Dendritic cell treated with granulocyte-macrophage colony-stimulating factor and Interleukin-4, amounts not matched to agents 40 ng/mL and 50 ng/mL, for 4 days (primary cell): ENCODE measurements at regions not wholly inside any gene's neighbourhood (a gene's known extent, or its start where the extent isn't known, plus 50 kb on each side); places are given as distances from the start of the nearest gene placed in this dataset.

ENCODE experiments used
- H3K27ac Mint-ChIP-seq: one replicate; pipeline ENCODE4 v1.8.0; 2022; ENCODE audit warnings: mild to moderate bottlenecking, mixed read lengths
- H3K27me3 Mint-ChIP-seq: one replicate; pipeline ENCODE4 v1.8.0; 2022; ENCODE audit warnings: mild to moderate bottlenecking, mixed read lengths
- H3K36me3 Mint-ChIP-seq: one replicate; pipeline ENCODE4 v1.8.0; 2022; ENCODE audit warnings: low read depth, mixed read lengths
- H3K4me1 Mint-ChIP-seq: one replicate; pipeline ENCODE4 v1.8.0; 2022; ENCODE audit warnings: low read depth, mixed read lengths
- H3K4me3 Mint-ChIP-seq: one replicate; pipeline ENCODE4 v1.8.0; 2022; ENCODE audit warnings: mild to moderate bottlenecking, moderate library complexity, mixed read lengths
- H3K9me3 Mint-ChIP-seq: one replicate; pipeline ENCODE4 v1.8.0; 2022; ENCODE audit warnings: mixed read lengths
- intact Hi-C: fragments of 100-400 bp; cut with micrococcal nuclease; formaldehyde crosslinking; loops from one replicate; pipeline ENCODE4 v1.15.0; 2022

- Mint-ChIP-seq H3K9me3 (peaks cover 6% of the 10 kb centered on the region), H3K36me3 (no peaks in the 10 kb centered on the region), H3K27ac (no peak overlapping the region), H3K27me3 (no peaks in the 10 kb centered on the region), H3K4me1 (peaks cover 5% of the 10 kb centered on the region), H3K4me3 (no peak overlapping the region)
- intact Hi-C loops, result no loop called here
Observed at GRCh38 chr9:108722396-108722795, 133.4 kb downstream of the ACTL7B start.

GRCh38 chr9:108720191-108720642 lies 135.6 kb downstream of the ACTL7B start:
- H3K4me1 Mint-ChIP-seq, result no peaks in the 10 kb centered on the region
- intact Hi-C loops, result no loop called here
- no peak overlapping the region for H3K27ac Mint-ChIP-seq
- no peaks in the 10 kb centered on the region for H3K36me3 Mint-ChIP-seq
- H3K27me3 Mint-ChIP-seq, result no peaks in the 10 kb centered on the region
- H3K9me3 Mint-ChIP-seq, result peaks cover 26% of the 10 kb centered on the region
- no peak overlapping the region for H3K4me3 Mint-ChIP-seq

GRCh38 chr9:108710424-108710823 lies 145.4 kb downstream of the ACTL7B start:
- Mint-ChIP-seq H3K9me3 (peaks cover 10% of the 10 kb centered on the region), H3K36me3 (no peaks in the 10 kb centered on the region), H3K27ac (no peak overlapping the region), H3K4me3 (no peak overlapping the region), H3K4me1 (peaks cover 6% of the 10 kb centered on the region), H3K27me3 (no peaks in the 10 kb centered on the region)
- intact Hi-C loops, result no loop called here

GRCh38 chr9:108709997-108710396 lies 145.8 kb downstream of the ACTL7B start:
- Mint-ChIP-seq H3K27ac (no peak overlapping the region), H3K9me3 (peaks cover 9% of the 10 kb centered on the region), H3K36me3 (no peaks in the 10 kb centered on the region), H3K4me3 (no peak overlapping the region), H3K4me1 (peaks cover 6% of the 10 kb centered on the region), H3K27me3 (no peaks in the 10 kb centered on the region)
- intact Hi-C loops, result no loop called here

GRCh38 chr9:108709126-108709525 lies 146.7 kb downstream of the ACTL7B start:
- H3K36me3 Mint-ChIP-seq, result no peaks in the 10 kb centered on the region
- intact Hi-C loops, result no loop called here
- H3K27ac Mint-ChIP-seq, result no peak overlapping the region
- H3K4me3 Mint-ChIP-seq, result no peak overlapping the region
- H3K27me3 Mint-ChIP-seq, result no peaks in the 10 kb centered on the region
- H3K9me3 Mint-ChIP-seq, result peaks cover 9% of the 10 kb centered on the region
- peaks cover 6% of the 10 kb centered on the region for H3K4me1 Mint-ChIP-seq

GRCh38 chr9:108708448-108708847 lies 147.3 kb downstream of the ACTL7B start:
- intact Hi-C loops, result no loop called here
- peaks cover 6% of the 10 kb centered on the region for H3K4me1 Mint-ChIP-seq
- no peaks in the 10 kb centered on the region for H3K36me3 Mint-ChIP-seq
- no peak overlapping the region for H3K4me3 Mint-ChIP-seq
- H3K27ac Mint-ChIP-seq, result no peak overlapping the region
- H3K9me3 Mint-ChIP-seq, result peaks cover 7% of the 10 kb centered on the region
- no peaks in the 10 kb centered on the region for H3K27me3 Mint-ChIP-seq

GRCh38 chr9:108707120-108707519 lies 148.7 kb downstream of the ACTL7B start:
- H3K27me3 Mint-ChIP-seq, result no peaks in the 10 kb centered on the region
- intact Hi-C loops, result no loop called here
- no peaks in the 10 kb centered on the region for H3K36me3 Mint-ChIP-seq
- H3K9me3 Mint-ChIP-seq, result no peaks in the 10 kb centered on the region
- no peak overlapping the region for H3K27ac Mint-ChIP-seq
- H3K4me1 Mint-ChIP-seq, result peaks cover 6% of the 10 kb centered on the region
- no peak overlapping the region for H3K4me3 Mint-ChIP-seq

GRCh38 chr9:108704156-108704852 lies 151.5 kb downstream of the ACTL7B start:
- Mint-ChIP-seq H3K4me3 (no peak overlapping the region), H3K27me3 (no peaks in the 10 kb centered on the region), H3K9me3 (no peaks in the 10 kb centered on the region), H3K27ac (no peak overlapping the region), H3K36me3 (no peaks in the 10 kb centered on the region), H3K4me1 (peaks cover 6% of the 10 kb centered on the region)
- intact Hi-C loops, result no loop called here

- H3K4me3 Mint-ChIP-seq, result no peak overlapping the region
- intact Hi-C loops, result no loop called here
- H3K4me1 Mint-ChIP-seq, result peaks cover 12% of the 10 kb centered on the region
- H3K27me3 Mint-ChIP-seq, result no peaks in the 10 kb centered on the region
- peaks cover 7% of the 10 kb centered on the region for H3K9me3 Mint-ChIP-seq
- H3K27ac Mint-ChIP-seq, result no peak overlapping the region
- no peaks in the 10 kb centered on the region for H3K36me3 Mint-ChIP-seq
Observed at GRCh38 chr9:108703429-108703828, 152.4 kb downstream of the ACTL7B start.

GRCh38 chr9:108702681-108703080 lies 153.1 kb downstream of the ACTL7B start:
- Mint-ChIP-seq H3K9me3 (peaks cover 13% of the 10 kb centered on the region), H3K27me3 (no peaks in the 10 kb centered on the region), H3K36me3 (no peaks in the 10 kb centered on the region), H3K4me1 (peaks cover 11% of the 10 kb centered on the region), H3K27ac (no peak overlapping the region), H3K4me3 (no peak overlapping the region)
- intact Hi-C loops, result no loop called here

GRCh38 chr9:108698801-108699200 lies 157.0 kb downstream of the ACTL7B start:
- Mint-ChIP-seq H3K27ac (no peak overlapping the region), H3K4me1 (peaks cover 6% of the 10 kb centered on the region), H3K4me3 (no peak overlapping the region), H3K9me3 (peaks cover 34% of the 10 kb centered on the region), H3K27me3 (no peaks in the 10 kb centered on the region), H3K36me3 (no peaks in the 10 kb centered on the region)
- intact Hi-C loops, result no loop called here

- Mint-ChIP-seq H3K27me3 (no peaks in the 10 kb centered on the region), H3K36me3 (no peaks in the 10 kb centered on the region), H3K4me3 (no peak overlapping the region), H3K4me1 (peaks cover 6% of the 10 kb centered on the region), H3K27ac (no peak overlapping the region), H3K9me3 (peaks cover 34% of the 10 kb centered on the region)
- intact Hi-C loops, result no loop called here
Observed at GRCh38 chr9:108698231-108698630, 157.6 kb downstream of the ACTL7B start.

- no peak overlapping the region for H3K27ac Mint-ChIP-seq
- no peaks in the 10 kb centered on the region for H3K36me3 Mint-ChIP-seq
- no peaks in the 10 kb centered on the region for H3K27me3 Mint-ChIP-seq
- H3K4me3 Mint-ChIP-seq, result no peak overlapping the region
- H3K9me3 Mint-ChIP-seq, result peaks cover 34% of the 10 kb centered on the region
- intact Hi-C loops, result no loop called here
- H3K4me1 Mint-ChIP-seq, result peaks cover 6% of the 10 kb centered on the region
Observed at GRCh38 chr9:108696156-108696555, 159.6 kb downstream of the ACTL7B start.

GRCh38 chr9:108694170-108694569 lies 161.6 kb downstream of the ACTL7B start:
- Mint-ChIP-seq H3K27me3 (no peaks in the 10 kb centered on the region), H3K4me1 (peaks cover 6% of the 10 kb centered on the region), H3K9me3 (peaks cover 34% of the 10 kb centered on the region), H3K36me3 (no peaks in the 10 kb centered on the region), H3K4me3 (no peak overlapping the region), H3K27ac (no peak overlapping the region)
- intact Hi-C loops, result no loop called here

- intact Hi-C loops, result no loop called here
- no peaks in the 10 kb centered on the region for H3K36me3 Mint-ChIP-seq
- H3K4me1 Mint-ChIP-seq, result no peaks in the 10 kb centered on the region
- H3K9me3 Mint-ChIP-seq, result peaks cover 35% of the 10 kb centered on the region
- H3K27ac Mint-ChIP-seq, result no peak overlapping the region
- no peak overlapping the region for H3K4me3 Mint-ChIP-seq
- no peaks in the 10 kb centered on the region for H3K27me3 Mint-ChIP-seq
Observed at GRCh38 chr9:108691614-108692013, 164.2 kb downstream of the ACTL7B start.
